Skeletal muscle cell (primary cell): ENCODE measurements at regions not wholly inside any gene's neighbourhood (a gene's known extent, or its start where the extent isn't known, plus 50 kb on each side); places are given as distances from the start of the nearest gene placed in this dataset.

ENCODE experiments used
- DNase-seq: peaks from one replicate; pipeline ENCODE4 v3.0.0-alpha.2; 2010; ENCODE audit warnings: low read depth
- H3K4me3 ChIP-seq: 2 replicates; pipeline ENCODE4 v1.5.1; 2011; ENCODE audit warnings: low read depth, mild to moderate bottlenecking, control low read depth, low read length, moderate library complexity

DNA sequence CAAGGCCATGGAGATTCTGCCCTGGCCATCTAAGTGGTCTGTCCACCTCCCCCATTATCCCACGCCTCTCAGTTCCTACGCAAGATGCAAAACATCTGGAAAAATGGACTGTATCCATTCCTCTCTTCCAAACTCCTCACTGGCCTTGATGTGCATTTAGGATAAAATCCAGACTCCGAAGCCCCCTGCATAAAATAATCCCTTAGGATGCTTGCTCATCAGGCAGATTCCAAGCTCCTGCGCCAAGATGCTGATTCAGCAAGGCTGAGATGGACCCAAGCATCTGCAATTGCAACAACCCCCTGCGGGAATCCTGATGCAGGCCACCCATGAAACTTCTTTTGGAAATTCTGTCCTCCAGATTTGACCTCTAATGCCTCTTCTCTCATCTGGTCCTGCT lies 81.6 kb downstream of the SPRING1 start:
- DNase-seq = no peak

DNA sequence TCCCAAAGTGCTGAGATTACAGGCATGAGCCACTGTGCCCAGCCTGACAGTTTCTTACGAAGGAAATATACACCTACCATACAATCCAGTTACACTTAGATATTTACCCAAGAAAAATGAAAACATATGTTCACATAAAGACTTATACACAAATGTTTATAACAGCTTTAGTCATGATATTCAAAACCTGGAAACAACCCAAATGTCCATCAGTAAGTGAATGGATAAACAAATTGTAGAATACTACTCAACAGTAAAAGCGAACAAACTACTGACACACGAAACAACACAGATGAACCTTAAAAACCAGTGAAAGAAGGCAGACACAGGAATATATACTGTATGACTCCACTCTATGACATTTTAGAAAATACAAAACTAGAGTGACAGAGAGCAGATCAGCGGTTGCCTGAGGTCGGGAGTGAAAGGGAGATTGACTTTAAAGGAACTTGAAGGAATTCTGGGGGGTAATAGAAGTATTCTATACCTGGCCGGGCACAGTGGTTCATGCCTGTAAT lies 83.6 kb downstream of the SPRING1 start:
- DNase-seq = no peak
- no peak overlapping the region for H3K4me3 ChIP-seq

More for the DNA sequence above, 81.6 kb downstream of the SPRING1 start:
- no peak overlapping the region for H3K4me3 ChIP-seq

DNA sequence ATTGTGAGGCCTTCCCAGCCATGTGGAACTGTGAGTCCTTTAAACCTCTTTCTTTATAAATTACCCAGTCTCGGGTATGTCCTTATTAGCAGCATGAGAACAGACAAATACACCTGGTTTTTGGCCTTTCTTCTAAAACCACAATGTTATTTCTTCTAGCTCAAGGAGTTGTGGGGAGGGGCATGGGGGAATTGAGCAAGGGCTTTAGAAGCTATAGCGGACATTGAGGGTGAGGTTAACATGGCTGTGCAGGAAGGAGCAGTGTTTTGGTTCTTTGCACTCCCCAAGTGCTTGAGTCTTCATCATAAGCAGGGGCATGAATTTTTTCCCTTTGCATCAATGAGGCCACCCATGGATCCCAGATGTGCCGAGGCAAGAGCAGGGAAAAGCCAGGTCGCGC lies 86.8 kb downstream of the SPRING1 start:
- DNase-seq = no peak
- no peak overlapping the region for H3K4me3 ChIP-seq

DNA sequence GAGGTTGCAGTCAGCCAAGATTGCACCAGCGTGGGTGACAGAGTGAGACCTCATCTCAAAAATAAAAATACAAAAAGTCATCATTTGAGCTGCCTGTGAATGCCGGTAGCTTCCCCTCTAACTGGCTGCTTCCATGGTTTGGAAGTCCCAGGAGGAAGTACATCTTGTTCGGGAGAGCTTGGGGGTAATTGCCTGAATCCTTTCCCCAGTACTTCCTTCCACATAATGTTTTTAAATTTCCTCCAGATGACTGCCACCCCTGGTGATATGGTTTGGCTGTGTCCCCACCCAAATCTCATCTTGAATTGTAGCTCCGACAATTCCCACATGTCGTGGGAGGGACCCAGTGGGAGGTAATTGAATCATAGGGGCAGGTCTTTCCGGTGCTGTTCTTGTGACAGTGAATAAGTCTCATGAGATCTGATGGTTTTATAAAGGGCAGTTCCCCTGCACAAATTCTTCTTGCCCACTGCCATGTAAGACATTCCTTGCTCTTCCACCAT lies 87.2 kb downstream of the SPRING1 start:
- H3K4me3 ChIP-seq = no peak overlapping the region
- DNase-seq = no peak

DNA sequence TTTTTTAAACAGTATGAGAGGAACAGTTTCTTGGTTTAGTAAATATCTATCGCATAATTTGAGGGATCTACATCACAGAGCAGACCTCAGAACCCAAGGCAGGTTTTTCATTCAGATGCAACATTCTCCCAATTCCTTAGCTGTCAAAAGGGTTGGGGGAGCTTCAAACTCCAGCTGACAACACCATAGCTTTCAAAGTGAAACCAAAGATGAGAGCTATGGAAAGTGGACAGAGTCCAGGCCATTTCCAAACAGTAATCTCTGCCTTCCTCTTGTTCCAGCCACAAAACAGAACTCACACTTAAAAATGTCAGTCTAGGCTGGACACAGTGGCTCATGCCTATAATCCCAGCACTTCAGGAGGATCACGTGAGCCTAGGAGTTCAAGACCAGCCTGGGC lies 87.8 kb downstream of the SPRING1 start:
- no peak for DNase-seq
- no peak overlapping the region for H3K4me3 ChIP-seq

DNA sequence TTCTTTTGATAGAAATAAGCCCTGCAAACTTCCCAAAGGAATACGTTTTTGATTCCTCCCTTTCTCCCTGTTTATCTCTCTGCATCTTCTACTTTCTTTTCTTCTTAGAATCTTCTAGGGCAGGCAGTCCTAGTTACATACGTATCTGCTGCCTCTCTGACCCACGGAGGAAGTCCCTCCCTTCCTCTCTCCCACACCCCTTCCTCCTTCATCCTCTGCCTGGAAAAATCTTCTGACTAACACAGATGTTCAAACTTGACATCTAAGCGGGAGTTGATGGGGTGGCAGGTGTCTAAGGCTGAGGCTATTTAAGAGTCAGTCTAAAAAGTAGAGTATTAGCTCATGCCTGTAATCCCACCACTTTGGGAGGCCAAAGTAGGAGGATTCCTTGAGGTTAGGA lies 88.6 kb downstream of the MAP1LC3B2 start:
- no peak overlapping the region for H3K4me3 ChIP-seq
- DNase-seq = no peak

DNA sequence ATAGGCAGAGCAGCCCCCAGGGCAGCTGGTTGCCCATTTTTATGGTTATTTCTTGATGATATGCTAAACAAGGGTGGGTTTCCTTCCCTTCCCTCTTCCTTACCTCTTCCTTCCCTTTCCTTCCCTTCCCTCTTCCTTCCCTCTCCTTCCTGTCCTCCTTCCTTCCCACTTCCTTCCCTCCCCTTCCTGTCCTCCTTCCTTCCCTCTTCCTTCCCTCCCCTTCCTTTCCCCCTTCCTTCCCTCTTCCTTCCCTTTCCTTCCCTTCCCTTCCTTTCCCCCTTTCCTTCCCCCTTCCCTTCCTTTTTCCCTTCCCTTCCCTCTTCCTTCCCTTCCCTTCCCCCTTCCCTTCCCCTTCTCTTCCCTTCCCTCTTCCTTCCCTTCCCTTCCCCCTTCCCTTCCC lies 87.7 kb downstream of the MAP1LC3B2 start:
- DNase-seq = no peak
- no peak overlapping the region for H3K4me3 ChIP-seq

DNA sequence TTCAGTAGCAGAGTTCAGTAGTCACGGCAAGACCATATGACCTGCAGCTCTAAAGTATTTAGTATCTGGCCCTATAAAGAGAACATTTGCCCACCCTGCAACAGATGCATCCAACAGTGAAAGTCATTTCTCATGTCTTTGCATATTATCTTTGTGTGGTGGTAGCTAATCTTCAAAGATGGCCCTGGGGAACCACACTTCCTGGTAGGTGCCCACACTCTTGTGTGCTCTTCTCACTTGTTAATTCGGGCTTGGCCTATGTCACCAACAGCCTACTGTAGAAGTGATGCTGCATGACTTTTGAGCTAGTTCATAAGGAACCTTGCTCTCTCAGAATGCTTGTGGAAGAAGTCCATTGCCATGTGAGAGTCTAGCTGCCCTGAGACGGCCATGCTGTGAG lies 85.6 kb downstream of the MAP1LC3B2 start:
- DNase-seq = no peak
- H3K4me3 ChIP-seq = no peak overlapping the region

DNA sequence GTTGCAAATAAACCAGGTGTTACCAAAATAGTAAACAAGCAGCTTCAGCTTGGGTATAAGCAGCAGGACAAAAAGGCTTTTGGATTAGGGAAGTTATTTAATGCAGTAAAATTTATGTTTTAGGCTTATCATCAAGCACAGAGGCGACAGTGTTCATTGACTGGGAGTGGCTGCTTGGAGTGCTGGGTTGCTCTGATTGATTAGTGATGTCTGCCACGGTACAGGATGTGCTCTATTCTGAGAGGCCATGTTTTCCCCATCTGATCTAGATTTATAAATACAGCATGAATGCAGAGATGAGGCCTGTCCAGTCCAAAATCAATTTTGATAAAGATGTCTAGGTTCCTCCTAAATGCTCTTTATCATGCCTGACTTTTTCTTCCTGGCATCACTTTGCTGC lies 83.5 kb downstream of the MAP1LC3B2 start:
- DNase-seq = no peak

DNA sequence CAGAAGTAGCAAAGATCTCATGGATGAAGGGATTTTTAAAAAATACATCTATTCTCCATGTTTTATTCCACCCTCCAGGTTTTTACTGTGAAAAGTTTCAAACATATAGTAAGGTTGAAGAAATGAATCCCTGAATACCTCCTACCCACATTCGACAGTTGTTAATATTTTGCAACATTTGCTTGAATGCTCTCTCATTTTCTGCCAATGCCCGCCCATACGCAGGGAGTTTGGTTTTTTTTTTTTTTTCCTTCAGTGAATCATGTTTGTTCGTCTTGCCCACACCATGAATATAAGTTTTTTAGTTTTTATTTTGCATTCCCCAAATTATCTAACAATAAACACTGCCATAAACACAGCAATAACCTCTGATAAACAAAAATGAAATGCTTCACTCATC lies 82.9 kb downstream of the MAP1LC3B2 start:
- no peak for DNase-seq
- H3K4me3 ChIP-seq = no peak overlapping the region

More for the DNA sequence above, 83.5 kb downstream of the MAP1LC3B2 start:
- H3K4me3 ChIP-seq = no peak overlapping the region

DNA sequence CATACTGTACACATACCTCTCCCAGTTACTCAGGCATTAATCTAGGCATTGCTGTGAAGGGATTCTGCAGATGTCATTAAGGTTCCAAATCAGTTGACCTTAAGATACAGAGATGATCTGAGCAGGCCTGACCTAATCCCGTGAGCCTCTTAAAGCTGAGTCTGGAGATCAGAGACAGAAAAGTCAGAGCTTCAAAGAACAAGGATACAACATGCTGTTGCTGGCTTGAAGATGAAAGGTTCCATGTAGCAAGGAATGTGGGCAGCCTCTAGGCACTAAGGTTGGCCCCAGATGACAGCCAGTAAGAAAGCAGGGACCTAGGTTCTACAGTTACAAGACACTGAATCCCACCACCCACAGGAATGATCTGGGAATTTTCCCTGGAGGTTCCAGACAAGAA lies 81.1 kb downstream of the MAP1LC3B2 start:
- DNase-seq = no peak
- no peak overlapping the region for H3K4me3 ChIP-seq

DNA sequence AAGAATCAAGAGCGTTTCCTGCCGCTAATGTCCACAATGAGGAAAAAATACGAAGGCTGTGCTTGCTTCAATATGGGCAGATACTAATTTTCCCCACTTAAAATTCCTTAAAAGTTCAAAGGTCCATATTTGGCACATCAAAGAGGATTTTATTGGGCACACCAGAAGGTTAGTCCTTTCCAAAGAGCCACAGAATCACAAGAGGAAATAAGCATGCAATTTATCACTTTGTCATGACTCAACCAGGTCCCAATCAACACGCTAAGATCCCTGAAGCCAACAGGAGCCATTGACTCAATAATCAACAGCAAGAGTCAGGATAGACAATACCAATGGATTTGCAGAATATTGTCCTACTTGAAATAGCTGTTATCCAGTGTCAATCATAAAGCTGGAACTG lies 80.6 kb downstream of the MAP1LC3B2 start:
- DNase-seq = no peak
- no peak overlapping the region for H3K4me3 ChIP-seq

DNA sequence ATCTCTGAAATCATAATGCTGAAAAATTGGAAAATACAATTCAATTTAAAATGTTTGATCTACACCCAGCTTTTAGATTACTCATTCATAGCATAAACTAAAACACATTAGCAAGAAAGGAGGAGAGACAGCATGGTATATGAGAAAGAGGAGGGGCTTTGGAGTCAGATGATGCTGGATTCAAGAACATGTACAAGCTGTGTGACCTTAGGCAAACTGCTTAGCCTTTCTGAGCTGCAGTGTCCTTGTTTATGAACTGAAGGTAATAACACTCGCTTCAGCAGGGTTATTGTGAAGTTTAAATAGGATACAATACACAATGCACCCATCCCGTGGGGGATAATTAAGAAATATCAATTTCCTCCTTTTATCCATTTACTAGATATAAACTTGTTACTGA lies 79.2 kb downstream of the MAP1LC3B2 start:
- no peak for DNase-seq

DNA sequence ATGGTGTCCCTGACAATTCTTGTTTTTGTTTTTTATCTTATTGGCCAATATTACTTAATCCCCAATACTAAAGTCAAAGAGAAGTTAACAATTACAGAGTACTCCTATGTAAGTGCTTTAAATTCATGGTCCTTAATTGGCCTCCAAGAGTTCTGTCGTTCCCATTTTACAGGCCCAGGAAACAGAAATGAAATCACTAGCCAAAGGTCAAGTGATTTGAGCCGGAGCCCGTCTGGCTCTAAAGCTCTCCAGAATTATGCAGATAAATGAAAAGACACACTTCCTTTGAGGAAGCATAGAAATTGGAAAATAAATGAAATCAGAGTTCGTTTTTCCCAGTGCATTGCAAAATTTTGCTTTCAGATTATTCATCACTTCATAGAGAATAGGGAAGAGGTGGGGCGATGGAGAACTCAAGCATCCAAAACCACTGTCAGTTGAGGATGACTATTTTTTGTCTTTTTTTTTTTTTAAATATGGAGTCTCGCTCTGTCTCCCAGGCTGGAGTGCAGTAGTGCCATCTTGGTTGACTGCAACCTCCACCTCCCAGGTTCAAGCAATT lies 78.5 kb downstream of the MAP1LC3B2 start:
- no peak for DNase-seq
- no peak overlapping the region for H3K4me3 ChIP-seq

More for the DNA sequence above, 79.2 kb downstream of the MAP1LC3B2 start:
- H3K4me3 ChIP-seq = no peak overlapping the region

DNA sequence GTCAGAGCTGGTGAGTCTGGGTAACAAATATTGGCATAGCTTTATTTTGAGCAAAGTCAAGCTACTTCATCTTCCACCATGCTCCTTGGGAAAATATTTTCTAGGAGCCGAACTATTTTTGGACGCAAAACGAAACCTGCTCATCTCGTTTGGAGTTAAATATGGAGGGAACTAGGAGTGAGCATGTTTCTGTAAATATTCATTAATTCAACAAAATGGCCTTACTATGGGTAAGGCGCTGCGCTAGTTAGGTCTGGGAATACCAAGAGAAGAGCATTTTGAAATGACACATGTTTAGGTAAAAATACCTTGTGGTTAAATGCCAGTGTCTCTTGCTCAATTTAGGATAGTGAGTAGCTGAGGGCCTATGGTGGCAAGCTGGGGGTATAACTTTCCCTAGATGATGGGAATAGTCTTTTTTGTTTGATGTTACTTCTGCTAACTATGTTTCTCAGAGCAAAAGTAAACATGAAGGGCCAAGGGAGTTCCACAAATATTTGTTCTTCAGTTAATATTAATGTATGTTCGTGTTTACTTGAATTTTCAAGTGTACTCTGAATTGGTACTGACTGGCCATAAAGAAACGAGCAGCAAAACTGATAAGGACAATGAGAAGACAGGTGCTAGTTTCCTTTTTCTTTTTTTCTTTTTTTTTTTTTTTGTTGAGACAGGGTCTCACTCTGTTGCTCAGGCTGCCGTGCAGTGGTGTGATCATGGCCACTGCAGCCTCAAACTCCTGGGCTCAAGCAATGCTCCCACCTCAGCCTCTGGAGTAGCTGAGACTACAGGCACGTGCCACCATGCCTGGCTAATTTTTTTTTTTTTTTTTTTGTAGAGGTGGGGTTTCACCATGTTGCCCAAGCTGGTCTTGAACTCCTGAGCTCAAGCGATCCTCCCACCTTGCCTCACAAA lies 77.7 kb downstream of the MAP1LC3B2 start:
- no peak overlapping the region for H3K4me3 ChIP-seq
- no peak for DNase-seq

DNA sequence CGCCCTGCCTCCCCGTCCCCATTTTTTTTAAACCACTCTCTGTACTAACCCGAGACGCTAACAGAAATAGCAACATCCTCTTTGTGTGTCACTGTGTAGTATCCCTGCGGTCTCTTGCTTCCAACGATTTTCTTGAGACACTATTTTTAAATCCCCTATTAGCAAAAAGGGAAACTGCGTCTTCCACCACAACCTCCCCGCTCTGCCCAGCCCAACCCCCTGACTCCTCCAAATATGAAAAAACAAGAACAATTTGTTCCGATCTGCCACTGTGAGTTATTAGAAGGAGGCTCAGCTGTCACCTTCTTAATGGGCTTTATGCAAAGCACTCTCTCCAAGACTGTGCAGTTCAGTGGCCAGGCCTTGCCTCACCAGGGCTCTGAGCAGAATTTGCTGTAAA lies 76.3 kb downstream of the MAP1LC3B2 start:
- no peak overlapping the region for H3K4me3 ChIP-seq
- no peak for DNase-seq

DNA sequence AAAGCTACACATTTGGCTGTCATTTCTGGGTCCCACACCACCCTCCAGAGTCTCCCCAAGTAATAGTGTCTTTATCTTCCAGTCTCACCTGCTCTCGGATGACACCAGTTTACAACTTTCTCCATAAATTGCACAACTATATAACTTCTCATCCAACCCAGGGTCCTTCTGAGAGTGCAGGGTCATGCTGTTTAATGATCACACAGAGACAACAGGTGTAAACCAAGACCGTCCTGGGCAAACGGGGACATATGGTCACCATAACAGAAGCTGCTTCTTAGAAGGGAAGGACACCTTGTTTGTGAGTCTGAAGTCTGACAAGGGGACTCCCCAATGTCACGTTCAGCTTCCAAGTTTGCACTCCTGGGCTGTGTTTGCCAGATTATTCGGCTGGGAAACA lies 74.3 kb downstream of the MAP1LC3B2 start:
- DNase-seq = no peak
- H3K4me3 ChIP-seq = no peak overlapping the region

DNA sequence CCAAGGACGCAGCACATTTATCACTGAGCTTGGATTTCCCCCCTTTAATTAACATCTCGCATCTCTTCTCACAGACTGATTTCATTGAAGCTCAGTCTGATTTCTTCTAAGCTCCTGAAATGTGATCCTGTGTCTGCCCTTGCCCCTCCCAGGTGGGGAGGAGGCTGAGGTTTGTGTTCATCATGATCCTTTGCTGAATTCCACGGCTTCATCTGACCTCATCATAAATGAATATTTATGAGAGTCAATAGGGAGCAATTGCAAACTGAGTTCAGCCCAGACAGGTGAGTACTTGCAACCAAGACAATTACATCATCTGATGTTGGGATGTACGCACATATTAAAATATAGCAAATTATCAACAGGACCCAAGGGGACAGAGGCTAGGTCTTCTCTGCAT lies 72.4 kb downstream of the MAP1LC3B2 start:
- no peak overlapping the region for H3K4me3 ChIP-seq
- no peak for DNase-seq

DNA sequence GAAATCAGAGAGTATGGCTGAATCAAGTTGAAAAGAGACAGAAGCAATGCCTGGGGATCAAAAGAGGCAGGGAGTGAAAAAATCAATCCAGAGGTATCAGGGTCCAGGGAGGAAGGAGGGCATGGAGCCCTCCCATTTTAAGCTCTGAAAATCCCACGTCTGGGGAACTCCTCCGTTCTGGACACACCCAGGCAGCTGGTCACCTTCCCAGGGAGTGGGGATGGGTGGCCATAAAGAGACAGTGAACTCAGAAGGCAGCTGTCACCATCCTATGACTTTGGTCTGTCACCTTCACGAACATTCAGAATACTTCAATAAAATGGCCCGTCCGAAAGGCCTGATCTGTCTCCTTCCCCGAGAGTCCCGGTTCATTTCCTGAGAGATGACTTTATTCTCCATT lies 71.6 kb downstream of the MAP1LC3B2 start:
- no peak for DNase-seq
- H3K4me3 ChIP-seq = no peak overlapping the region

DNA sequence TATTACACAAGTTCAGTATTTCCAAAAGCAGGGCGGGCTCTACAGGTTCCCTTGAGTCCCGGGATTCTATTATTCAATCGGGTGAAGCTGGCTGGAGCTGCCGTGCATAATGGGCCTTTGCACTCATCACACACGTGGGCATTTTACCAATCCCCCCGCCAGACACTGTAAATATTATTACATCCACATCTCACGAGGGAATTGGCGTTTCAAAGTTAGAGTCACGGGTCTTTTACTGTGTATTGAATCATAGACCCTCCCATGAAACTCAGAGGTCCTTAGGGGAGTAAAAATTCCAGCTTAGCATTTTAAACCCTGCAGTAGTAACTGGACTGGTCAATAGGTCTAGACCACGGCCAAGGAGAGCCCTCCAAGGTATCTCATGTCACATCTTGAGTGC lies 70.3 kb downstream of the MAP1LC3B2 start:
- DNase-seq = no peak
- no peak overlapping the region for H3K4me3 ChIP-seq

DNA sequence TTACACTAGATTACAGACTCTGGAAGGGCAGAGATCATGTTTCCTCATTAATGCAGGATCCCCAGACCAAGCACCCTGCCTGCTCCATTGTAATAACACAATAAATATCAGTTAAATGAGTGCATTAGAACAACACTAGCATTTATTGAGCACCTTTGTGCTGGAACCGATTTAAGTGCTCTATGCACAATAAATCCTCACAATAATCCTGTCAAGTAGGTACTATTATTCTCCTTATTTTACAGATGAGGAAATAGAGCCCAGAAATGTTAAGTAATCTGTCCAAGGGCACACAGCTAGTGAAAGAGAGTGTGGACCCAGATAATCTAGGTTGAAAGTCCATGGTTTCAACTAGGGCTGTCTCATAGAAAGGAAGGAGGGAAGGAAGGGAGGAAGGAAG lies 69.8 kb downstream of the MAP1LC3B2 start:
- no peak overlapping the region for H3K4me3 ChIP-seq
- no peak for DNase-seq
